HG02981 (cell line): ENCODE measurements at regions not wholly inside any gene's neighbourhood (a gene's known extent, or its start where the extent isn't known, plus 50 kb on each side); places are given as distances from the start of the nearest gene placed in this dataset.

Experiments
- ATAC-seq: cut with Tn5 transposase; IDR thresholded peaks from one replicate; pipeline ENCODE4 v1.9.1; 2021; ENCODE audit warnings: mild to moderate bottlenecking, moderate library complexity; ENCODE audit not compliant: unreplicated experiment

DNA sequence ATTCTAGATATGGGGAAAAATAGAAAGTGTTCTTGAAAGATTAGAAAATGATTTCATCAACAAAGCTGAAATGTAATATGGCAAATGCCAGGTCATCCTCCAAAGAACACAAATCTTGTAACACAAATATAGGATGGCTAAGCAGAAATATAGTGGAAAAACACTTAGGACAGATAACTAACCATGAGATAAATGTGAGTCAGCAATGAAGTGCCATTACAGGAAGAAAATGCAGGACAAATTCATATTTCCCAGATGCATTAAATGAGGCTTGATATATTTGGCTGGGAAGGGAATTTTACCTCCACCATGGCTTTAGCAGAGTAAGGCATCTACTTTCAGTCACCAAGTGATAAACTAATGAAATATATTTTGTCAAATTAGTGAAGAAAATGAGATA is 92.8 kb upstream of the SEMA6D start:
- ATAC-seq: no peak

DNA sequence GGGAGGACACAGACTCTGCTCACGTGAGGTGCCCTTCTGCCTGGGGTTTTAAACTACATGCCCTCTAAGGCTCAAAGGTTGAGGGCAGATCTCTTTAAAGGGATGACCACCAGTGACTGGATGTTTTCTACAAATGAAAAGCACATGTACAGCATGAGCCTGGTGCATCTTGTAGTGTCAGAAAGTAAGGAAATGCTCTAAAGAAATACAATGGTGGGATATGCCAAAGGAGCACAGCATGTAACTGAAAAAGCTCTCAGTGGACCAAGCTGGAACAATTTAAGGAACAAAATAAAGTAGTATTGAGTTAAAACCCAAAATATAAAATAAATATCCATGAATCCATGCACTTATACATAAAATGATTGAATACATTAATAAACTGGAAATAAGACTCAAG is 78.3 kb upstream of the SEMA6D start:
- ATAC-seq: no peak

DNA sequence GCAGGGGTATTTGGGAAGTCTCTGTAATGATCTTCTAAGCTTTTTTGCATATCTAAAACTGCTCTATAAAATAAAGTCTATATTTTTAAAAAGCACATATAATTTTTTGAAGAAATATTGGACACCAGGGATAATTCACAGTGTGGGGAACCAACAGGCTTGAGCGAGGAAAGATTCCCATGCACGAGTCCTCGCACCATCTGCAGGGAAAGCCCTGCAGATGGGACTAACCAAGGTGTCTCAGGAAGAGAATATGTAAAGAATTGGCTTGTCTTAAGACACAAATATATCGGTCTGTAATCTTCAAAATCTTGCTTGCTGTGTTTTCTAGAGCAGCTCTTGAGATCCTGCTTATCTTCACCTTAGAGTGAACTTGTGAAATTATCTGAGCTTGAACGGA is 77.2 kb upstream of the SEMA6D start:
- no peak for ATAC-seq

DNA sequence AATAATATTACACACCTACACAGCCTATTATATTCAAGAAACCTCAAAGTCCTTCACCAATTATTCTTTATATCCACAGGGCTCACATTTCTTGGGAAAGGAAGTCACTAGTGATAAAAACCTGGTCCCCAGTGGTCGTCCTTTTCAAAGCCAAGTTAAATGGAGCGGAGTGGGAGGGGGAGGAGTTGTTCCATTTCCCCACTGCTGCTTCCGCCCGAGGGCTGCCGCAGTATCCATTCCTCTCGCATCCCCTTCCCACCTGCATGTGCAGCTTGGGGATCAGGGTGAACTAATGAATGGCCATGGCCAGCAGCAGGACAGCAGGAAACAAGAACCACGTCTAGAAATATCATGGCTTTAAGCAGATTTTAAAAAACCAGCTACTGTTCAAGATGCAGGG is 76.4 kb upstream of the SEMA6D start:
- ATAC-seq: no peak

DNA sequence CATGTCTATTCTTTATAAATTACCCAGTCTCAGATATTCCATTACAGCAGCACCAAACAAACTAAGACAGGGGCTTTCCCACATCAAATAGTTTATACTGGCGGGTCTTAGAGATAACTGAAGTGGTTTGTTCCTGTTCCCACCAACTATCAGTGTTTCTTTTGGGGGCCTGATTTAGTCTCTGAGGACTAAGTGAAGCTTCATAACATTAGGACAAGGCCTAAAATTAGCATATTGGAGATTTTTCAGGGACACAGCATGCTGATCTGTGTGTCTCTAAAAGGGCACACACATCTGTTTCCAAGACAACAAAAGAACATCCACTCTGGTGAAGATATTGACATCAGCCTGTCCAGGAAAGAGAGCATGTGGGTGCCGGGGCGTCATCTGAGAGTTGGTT is 72.6 kb upstream of the SEMA6D start:
- no peak for ATAC-seq

DNA sequence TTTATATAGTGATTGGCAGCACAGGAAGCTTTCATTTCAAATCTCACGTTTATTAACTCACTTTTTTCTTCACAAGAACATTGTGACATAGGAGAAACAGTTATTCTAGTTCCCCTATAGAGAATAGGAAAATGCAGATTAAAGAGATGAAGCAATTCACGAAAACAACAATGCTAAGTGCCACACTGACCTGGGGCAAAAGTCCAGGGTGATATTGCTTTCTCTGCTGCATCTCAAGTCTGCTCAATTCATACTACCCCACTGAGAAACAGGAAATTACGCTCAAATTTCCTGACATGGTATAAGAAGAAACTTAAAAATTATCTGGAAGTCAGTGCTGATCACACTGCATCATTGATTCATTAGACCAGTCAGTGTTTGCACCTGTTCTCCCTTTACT is 66.7 kb upstream of the SEMA6D start:
- no peak for ATAC-seq

DNA sequence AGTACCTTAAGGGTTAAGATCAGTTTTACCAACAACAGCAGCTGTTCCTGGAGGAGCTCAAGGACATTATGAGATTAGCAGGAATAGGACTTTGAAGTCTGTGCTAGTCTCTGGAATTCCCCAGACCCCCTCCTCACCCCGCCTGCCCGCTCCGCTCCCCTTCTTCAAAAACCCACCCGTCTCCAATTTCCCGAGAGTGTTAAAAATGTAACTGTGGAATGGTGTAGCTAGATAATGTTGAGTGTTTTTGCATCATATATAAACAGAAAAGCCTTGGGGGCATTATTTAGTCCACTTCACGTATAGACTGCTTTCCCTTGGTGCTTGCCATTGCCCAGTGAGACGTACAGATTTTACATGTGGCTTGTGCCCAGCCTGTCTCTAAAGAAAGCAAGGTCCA is 65.0 kb upstream of the SEMA6D start:
- ATAC-seq: no peak

DNA sequence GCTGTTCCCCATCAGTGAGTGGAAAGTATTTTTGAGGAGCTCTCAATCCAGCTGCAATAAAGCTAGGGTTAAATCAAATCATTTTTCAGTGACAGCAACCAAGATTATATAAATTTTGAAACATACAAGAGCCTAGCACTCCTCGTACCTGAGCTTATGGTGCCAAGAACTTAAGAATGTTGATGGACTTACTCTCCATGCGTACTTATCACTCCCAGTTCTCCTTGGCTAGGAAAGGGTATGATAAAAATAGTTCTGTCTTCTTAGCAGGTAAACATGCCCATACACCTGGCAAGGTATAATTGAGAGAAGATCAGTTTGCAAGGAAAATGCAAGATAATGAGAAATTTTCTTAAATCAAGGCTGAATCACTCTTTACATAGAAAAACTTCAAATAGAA is 64.5 kb upstream of the SEMA6D start:
- no peak for ATAC-seq

DNA sequence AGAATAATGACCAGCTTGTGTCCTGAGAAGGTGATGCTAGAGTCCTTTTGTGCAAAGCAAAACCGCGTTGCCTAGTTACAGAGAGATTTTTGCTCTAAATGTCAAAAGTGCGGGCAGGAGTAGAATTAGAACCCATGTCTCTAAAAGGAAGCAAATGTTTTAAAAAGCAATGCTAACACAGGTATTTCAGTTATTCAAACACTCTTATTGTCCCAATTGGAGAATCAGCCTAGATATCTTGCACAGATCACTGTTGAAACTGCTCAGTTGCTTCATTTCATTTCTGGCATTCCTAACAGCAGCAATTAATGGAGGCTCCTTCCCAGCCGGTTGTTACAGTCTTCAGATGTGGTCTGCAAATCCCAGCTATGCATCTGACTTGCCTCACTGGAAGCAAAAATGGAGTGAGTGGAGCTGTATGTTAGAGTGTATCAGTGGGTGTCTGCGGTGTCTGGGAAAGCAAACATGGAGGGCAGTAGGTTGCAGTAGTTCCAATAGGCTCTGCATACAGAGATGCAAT is 55.6 kb upstream of the SEMA6D start:
- ATAC-seq: no peak

DNA sequence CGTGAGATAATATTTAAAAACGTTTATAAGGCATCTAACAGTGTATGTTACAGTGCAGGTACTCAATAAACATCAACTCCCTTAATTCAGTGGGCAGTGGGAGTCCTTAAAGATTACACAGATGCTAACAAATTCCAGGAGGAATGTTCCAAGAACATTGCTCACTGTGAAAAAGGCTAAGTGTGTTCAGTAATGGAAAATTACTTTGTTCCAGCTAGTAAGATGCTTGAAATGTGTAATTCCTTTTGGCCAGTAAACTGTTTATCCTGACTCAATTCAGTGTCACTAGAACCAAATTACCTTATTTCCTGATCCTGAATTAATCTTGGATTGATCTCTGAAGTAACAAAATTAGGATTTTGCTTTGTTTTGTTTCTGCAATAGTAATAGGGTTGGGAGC is 54.2 kb upstream of the SEMA6D start:
- no peak for ATAC-seq
